GM18520 (cell line): ENCODE measurements at regions not wholly inside any gene's neighbourhood (a gene's known extent, or its start where the extent isn't known, plus 50 kb on each side); places are given as distances from the start of the nearest gene placed in this dataset.

Experiments used
- ATAC-seq: cut with Tn5 transposase; IDR thresholded peaks from one replicate; pipeline ENCODE4 v1.9.1; 2021; ENCODE audit not compliant: unreplicated experiment

DNA sequence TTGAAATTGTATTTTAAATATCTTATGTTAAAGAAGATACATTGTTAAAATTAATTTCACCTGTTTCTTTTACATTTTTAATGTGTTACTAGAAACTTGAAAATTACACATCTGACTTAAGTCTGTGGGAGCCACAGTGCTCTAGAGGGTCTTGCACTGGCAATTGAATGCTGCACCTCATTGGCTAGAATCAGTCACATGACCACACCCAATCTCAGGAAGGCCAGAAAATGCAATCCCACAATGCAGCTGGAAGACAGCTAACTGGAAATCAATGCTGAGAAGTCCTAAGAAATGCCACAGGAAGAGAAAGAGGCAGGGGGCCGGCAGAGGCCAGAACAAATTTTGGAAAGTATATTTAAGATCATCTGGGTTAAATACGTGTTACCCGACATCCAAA is 189.2 kb upstream of the POU3F3 start:
- no peak for ATAC-seq

DNA sequence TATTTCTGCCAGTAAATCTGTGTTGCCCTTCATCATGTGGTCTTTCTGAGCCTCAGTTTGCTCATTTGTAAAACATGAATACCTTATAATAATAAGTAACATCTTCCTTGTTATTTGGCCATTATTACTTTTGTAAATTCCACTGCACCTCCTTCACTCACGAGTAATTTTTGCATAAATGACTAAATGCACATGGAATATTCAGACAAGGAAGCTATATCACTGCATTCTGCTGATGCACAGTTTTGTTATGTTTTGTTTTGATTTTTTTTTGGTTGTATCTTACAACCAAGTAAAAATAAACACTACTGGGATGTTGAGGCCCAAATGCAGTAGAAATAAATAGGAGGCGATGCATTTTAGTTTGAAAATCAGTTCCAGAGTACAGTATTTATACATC is 185.3 kb upstream of the POU3F3 start:
- no peak for ATAC-seq

DNA sequence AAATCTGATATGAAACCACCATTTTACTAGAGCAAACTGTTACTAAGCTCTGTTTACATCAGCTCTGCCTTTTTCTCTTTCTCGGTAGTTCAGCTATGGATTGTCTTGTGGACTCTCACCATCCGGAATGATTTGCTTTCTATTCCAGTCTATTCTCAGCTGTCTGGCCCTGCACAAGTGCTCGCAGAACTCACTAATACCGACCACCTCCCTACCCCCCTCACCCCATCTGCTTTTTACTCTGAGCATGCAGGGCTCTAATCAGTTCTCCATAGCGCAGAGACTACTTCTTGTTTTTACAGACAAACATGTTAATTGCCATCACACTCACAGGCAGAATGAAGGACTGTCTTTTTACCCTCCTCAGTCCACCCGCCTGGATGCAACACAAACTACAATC is 180.7 kb upstream of the POU3F3 start:
- ATAC-seq: no peak

DNA sequence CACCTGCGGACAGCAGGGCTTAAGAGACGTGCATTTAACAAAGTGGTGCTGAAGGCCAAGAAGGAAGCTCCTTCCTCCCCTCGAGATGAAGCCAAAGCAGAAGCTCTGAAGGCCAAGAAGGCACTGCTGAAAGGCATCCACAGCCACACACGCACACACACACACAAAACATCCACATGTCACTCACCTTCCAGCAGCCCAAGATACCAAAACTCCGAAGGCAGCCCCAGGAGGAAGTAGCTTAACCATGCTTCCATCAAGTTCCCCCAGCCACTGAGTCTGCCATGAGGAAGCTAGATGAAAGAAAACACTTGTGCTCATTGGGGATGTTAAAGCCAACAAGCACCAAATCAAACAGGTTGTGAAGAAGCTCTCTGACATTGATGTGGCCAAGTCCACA is 175.7 kb upstream of the POU3F3 start:
- no peak for ATAC-seq

DNA sequence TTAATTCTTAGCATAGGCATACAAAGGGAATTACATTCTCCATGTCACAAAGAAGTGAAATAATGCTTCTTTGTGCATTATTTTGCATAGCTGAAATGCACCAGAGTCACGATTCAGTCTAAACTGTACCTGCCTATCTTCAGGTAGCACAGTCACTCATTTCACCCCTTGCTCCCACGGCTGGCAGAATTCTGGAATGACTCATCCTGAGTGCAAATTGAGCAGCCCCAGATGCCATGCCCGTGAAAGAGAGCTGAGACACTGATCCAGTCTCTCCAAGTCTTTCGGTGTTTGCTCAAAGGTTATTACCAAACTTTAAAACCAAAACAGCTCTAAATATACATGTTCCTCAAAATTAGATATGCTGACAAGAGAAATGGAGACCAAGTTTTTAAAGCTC is 168.3 kb upstream of the POU3F3 start:
- no peak for ATAC-seq

DNA sequence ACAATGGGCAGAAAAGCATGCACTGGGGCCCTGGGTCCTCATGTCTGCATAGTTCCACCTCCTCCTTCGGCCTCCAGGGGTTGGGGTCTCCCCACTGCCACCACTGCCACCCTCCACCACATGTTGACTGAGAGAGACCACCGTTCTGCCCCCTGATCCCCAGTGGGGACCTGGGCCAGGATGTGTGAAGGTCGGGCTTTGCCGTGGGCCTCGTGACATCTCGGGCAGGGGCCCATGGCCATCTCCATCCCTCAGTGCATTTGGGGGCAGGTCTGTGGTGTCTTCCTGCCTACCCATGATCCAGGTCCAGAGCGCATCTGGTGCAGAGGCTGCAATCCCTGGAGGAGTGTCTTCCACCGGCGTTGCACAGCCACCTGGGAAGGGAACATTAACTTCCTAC is 166.8 kb upstream of the POU3F3 start:
- ATAC-seq: no peak

DNA sequence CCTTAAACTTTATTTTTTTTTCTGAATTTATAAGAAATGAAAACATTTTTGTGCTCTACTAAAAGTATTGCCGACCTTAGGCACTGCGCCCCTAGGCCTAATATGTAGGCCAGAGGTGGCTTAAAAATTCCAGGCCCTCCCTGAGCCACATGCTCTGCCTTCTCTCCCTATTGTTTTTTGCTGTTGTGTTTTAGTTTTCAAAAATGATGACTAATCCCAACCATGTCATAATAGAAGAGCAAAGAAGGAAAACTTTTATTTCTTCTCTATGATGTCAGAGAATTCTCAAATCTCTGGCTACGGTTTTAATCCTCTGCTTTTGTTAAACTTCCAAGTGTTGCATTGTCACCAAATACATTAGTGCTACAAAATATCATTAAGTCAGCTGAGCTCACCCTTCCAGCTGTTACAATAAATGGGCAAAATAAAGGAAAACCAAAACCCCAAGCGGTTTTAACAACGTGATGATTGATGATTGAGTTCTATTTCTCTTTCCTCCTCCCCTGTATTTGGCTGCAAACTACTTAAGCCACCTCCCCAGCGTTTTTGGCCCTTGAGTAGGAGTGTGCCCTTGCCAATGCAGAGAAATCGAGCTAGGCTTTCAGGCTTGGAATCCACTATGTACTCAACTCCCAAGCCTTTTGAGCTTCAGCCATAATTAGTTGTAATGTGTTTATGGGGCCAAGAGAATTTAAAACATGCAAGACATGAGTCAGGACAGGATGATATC is 163.5 kb upstream of the POU3F3 start:
- no peak for ATAC-seq

DNA sequence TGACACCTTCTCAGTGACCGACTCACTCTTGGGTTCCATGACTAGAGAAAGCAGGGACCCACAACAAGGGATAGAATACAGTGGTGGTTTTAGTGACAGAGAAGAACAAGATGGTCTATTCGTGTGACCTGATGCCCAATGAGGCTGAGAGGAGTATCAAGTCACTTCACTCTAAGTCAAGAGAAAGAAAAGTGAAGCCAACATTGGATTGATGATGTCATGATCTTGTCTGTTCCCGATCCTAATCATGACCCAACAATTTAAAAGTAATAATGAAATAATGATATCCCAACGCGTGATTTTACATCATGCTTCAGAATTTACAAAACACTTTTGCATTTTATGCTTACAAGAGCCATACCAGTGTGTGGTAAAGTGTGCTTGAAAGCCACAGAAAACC is 155.6 kb upstream of the POU3F3 start:
- ATAC-seq: no peak

DNA sequence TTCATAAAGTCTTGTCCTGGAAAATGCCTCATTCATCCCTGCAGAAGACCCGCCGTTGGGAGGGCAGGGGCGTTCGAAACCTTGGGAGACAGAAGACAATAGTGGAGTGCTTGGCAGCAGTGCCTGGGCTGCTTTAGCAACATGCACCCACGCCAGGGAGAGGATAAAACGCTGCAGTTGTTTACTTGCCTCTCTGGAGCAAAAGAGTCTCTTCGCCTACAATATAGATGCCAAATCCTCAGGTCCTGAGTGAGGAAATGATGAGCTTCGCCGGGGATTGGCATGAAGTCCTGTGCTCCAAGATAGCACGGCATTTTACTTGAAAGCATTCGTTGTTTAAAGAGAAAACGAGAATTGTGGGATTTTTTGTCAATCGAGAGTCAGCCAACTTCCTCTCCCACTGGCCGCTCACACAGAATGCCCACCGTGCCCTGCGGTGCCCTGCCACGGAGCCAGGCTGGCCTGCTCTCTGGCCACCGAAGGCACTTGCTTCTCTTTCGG is 152.5 kb upstream of the POU3F3 start:
- no peak for ATAC-seq

DNA sequence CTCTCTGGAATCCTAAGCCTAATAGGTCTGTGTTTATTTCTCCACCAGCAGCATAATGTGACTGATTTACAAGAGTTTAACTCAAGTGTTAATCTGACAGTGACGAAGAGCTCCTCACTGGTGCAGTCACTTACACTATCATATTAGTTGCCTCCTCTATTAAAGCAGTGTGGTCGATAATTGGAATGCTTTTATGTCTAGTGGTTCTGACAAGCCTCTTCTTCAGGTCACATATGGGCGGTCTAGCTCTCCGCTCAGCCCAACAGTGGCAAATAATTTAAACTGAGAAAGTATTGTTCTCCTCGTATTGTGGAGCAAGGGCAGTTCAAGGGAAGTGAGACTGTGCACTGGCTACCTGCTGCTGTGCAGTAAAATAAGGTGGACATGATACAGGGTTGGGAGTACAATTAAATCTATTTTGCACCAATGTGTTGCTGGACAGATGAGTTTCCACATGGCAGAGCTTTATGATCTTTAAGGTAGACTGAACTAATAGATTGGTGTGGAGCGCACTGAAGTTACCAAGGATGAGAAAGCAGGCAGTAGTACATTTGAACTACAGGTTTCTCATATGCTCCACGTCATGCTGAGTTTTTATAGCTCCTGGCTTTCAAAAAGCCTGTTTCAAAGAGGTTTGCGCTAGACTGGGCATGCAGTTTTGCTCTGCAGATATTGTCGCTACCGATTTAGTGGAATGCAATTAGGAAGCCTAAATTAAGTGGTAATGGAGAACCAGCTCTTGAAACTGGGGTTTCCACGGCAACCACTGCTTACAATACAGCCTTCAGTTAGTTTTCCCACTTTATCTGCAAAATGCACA is 151.7 kb upstream of the POU3F3 start:
- no peak for ATAC-seq

DNA sequence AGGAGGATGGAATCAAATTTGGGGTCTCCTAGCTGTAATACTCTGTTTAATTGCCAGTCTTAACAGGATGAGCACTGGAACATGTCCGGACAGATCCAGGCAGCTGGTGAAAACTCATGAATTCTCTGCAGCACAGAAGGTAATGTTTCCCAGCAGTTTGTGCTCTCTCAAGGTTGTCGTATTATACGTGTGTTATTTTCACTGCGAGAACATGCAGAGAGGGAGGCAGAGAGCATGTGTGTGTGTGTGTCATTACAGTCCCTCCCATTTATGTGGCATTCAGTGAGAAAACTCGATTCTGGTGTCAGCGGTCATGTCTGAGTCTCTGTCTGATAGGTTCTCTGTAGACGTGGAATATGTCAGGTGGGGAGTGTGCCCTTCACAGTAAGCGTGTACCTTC is 150.2 kb upstream of the POU3F3 start:
- ATAC-seq: no peak

DNA sequence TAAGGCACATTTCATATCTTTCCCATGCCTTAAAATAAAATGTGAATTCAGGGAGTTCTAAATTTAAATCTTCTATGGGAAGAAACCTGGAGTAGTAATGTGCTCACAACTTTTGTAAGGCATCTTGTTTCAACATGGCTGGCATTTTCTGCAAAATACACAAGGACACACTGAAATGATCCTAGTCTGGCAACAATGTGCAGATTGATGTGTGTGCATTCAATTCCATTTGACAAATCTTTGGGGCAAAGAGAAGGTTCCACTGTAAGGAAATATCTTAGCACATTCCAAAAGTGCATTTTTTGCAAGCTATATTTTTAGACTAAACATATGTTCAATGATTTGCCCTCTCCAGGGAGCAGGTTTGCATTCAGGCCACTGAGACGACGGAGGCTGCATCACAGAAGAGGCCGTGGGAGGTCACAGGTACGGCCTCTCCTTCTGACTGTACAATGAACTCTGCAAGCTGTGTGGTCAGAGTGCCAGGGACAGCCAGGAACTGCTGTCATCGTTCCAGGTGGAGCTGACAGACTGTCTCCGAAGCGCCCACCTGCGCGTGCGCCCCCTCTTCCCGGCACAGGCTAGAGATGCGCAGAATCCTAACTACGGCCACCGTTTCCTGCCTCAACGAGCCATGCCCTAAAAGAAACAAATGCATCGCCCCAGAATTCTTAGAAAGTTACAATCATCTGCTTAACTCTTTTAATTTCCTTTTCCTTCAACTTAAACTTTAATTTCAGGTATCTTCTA is 149.2 kb upstream of the POU3F3 start:
- no peak for ATAC-seq

DNA sequence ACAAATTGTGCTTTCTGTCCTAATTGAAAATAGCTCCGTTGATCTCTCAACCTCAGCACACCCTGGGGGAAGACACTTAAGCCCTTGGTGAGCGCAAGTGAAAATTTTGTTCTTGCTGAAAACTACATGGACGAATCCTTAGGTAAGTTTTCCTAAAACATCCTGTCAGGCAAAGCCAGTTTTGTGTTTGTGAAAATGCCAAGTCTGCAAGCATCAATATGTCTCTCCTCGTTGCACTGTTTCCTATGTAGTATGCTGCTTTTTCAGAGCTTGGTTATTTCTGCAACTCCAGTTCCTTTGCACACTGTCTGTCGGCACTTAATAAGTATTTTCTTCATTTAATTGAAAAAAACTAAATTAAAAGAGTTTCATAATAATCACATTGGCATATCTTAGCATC is 146.9 kb upstream of the POU3F3 start:
- ATAC-seq: no peak

DNA sequence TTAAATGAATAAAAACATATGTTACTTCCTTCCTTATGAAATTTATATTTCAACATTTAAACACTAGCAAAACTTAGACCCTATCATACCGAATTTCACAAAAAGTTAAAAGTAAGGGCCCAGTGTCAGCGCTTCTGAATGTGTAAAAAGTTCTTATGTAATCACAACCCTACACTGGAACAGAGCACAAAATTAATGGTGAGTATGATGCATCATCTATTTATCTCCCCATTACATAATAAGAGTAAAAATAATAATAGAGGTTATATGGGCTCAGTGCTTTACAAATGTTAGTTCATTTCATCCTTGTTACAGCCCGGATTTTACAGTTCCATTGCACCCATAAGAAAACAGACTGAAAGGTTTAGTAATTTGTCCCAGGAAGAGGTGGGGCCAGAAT is 144.9 kb upstream of the POU3F3 start:
- no peak for ATAC-seq

DNA sequence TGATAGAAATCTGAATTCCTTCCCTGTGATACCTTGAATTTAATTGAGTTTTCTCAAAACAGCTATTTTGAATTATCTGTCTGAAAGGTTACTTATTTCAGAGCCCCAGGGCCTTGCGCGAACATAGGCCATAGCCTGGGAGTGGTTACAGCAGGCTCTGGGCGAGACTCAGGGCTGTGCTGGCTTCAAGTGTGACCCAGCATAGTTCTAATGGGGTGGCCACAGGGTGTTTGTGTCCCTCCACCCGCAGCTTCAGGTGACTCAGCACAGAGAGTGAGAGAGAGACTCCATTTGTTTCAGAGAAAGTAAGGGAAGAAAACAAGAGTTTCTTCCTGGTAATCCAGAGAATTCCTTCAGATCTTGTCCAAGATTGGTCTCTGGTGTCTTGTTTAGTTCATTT is 137.9 kb upstream of the POU3F3 start:
- ATAC-seq: no peak

DNA sequence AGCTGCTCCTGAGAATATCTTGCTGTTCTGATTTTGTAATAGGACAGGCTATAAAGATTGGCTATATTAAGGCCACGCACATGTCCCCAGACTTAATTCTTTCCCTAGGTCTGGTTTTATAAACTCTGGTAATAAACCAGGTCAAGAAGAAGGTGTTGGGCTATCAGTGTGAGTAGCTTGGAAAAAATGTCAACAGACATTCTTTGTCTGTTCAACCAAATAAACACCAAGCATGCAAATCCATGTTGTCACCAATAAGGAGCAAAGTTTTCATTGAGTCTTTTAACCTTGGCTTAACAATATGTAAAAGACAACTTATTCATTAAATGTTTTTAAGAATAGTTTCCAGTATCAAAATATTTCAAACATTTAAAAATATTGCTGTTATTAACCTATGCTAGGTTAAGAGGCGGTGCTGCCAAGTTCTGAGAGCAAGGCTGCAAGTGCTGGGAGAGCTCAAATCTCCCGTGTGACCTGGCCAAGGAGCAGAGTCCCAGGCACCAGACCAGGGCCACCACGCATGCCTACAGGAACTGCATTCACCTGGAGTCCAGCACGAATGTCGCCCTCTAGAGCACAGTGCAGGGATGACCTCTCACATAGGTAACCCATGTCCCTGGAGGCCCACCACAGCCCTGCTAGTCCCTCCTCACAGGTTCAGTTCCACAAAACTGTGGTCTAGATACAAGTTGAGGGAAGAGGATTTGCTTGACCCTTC is 120.5 kb upstream of the POU3F3 start:
- peak; percentile 44 for ATAC-seq

DNA sequence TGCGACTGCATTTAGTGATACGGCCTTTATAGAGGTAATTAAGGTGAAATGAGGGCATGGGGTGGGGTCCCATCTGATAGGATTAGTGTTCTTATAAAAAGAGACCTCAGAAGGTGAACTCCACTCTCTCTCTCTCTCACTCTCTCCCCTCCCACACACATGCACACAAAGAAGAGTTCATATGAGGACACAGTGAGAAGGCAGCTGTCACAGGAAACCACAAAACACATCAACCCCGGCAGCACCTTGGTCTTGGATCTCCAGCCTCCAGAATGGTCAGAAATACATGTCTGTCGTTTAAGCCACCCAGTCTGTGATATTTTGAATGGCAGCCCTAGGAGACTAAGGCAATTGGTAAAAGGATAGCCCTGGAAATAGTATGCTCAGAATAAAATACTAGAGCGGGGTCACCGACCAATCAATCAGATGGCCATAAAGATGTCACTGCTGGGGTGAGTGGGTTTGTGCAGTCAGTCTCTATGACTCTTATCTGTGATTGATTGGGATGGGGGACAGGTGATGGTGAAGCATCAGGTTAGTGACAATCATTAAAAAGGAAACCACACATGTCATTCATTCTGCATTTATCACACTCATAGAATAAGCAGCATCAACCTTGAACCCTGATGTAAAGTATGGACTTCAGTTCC is 118.9 kb upstream of the POU3F3 start:
- ATAC-seq: peak; percentile 60

DNA sequence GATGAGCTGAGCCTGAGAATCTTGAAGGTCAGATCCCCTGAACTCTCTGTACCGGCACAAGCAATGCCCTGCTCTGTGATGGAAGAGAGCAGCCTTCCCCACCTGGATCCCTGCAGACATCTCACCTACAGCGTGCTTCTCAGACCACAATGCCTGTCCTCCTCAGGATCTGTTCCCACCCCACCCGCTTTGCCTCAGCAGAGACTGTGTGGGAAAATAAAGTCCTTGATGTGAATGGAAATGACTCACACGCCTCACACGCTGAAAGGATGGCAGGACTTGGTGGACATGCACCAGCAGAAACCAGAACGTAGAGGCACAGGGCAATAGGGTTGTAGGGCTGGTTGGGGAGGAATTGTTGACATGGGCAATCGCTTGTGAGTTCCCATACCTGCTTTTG is 117.9 kb upstream of the POU3F3 start:
- ATAC-seq: no peak

DNA sequence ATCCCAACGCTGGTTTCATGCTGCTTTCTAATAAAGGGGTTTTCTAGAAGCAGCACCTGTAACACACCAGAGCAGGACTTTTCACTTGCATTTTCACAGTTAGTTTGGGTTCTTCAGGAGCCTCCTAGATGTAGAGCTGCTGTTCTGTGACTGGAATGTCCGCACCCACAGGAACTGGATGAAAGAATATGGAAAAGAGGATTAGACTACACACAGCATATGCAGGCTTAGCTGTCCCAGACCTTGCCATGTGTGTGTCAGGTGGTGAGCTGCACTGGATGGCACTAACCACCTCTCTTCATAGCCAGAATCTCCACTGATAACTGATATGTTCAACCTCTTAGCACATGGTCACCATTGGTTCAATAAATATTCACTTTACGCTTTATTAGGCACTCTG is 112.1 kb upstream of the POU3F3 start:
- ATAC-seq: no peak

DNA sequence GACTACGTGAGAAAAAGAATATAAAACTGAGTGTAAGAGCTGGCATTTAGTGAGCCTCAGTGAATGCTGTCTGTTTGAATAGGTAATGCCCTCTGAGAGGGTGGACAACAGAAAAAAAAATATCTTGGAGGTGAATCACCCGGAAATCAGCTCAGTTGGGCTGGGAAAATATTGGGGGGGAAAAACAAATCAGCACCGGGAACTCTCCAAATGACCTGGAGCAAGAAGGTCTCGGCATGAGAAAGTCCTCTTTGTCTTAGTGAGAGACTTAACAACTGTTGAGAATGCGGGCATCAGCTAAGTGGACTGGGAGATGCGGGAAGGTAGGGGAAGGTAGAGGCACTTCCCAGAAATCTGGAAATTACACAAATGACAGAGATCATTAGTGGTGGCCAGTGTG is 109.4 kb upstream of the POU3F3 start:
- no peak for ATAC-seq

DNA sequence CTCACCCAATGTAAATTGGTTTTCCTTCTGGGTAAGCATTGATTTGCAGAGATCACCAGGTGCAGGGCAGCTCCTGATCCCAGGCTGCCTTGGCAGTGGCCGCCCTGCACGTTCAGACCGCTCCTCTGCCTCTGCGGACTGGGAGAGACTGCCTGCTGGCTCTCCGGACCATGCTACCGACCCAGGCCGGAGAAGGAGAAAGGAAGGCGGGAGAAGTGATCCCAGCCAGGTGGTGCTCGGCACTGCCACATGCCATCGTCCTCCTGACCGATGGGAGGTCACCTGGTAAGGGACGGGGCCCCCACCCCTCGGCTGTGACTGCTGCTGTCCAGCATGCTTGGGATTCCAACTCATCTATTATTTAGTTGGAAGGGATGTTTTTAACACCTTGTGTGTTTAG is 108.1 kb upstream of the POU3F3 start:
- no peak for ATAC-seq
